B cell (primary cell): ENCODE measurements at regions not wholly inside any gene's neighbourhood (a gene's known extent, or its start where the extent isn't known, plus 50 kb on each side); places are given as distances from the start of the nearest gene placed in this dataset.

Experiments used
- CTCF ChIP-seq: fragments of 200-600 bp; IDR thresholded peaks from one replicate; pipeline ENCODE4 v1.8.0; 2022; ENCODE audit warnings: antibody characterized with exemption, mild to moderate bottlenecking
- EZH2 ChIP-seq: IDR thresholded peaks from 2 replicates; pipeline ENCODE4 v1.6.1; 2012; ENCODE audit warnings: borderline replicate concordance, low read depth, mild to moderate bottlenecking, moderate library complexity, low read length; ENCODE audit not compliant: insufficient read depth, poor library complexity, severe bottlenecking

GRCh38 chr4:122539861-122540465 lies 80.9 kb downstream of the IL21 start:
- no peak for TF ChIP-seq CTCF
- no peak for TF ChIP-seq EZH2
